H1 (cell line): ENCODE measurements at regions not wholly inside any gene's neighbourhood (a gene's known extent, or its start where the extent isn't known, plus 50 kb on each side); places are given as distances from the start of the nearest gene placed in this dataset.

Experiments
- CTCF ChIA-PET: fragments of 300-600 bp; sonication (Branson Sonifier 250); formaldehyde crosslinking; loops from one replicate; lab custom pipeline; 2021; ENCODE audit not compliant: partially characterized antibody; lab: Charles Lee
- POLR2A ChIA-PET: fragments of 300-600 bp; sonication (Branson Sonifier 250); formaldehyde crosslinking; loops from one replicate; lab custom pipeline; 2021; ENCODE audit warnings: inconsistent platforms; ENCODE audit not compliant: partially characterized antibody; lab: Charles Lee
- DNase-seq, 2 experiments: peaks; one replicate each; pipeline versions ENCODE4 v3.0.0 to v3.0.0-alpha.2; 2010 to 2022; ENCODE audit warnings: low spot score in 2 of 2, low read depth in 1 of 2, mixed read lengths in 1 of 2
- FAIRE-seq: peaks from 2 replicates; lab custom pipeline; 2011; peaks lifted over from hg19 to GRCh38; lab: Jason Lieb, UNC
- H2AFZ ChIP-seq: 2 replicates; pipeline ENCODE4 v1.8.1; 2012; ENCODE audit warnings: low read length, inconsistent platforms
- H2AK5ac ChIP-seq: 2 replicates; pipeline ENCODE4 v1.6.1; 2013; ENCODE audit warnings: low read depth, low read length
- H2BK120ac ChIP-seq: replicated peaks from 2 replicates; pipeline ENCODE3; 2013; ENCODE audit warnings: low read depth, low read length, inconsistent platforms
- H2BK12ac ChIP-seq: 2 replicates; pipeline ENCODE4 v1.6.1; 2013; ENCODE audit warnings: low read depth, low read length
- H2BK15ac ChIP-seq: 2 replicates; pipeline ENCODE4 v1.6.1; 2013; ENCODE audit warnings: low read length
- H2BK20ac ChIP-seq: 2 replicates; pipeline ENCODE4 v1.6.1; 2013; ENCODE audit warnings: low read length
- H2BK5ac ChIP-seq: 2 replicates; pipeline ENCODE4 v1.6.1; 2013; ENCODE audit warnings: low read depth, low read length
- H3K14ac ChIP-seq: 2 replicates; pipeline ENCODE4 v1.6.1; 2013; ENCODE audit warnings: inconsistent platforms; ENCODE audit not compliant: insufficient read length
- H3K18ac ChIP-seq: 2 replicates; pipeline ENCODE4 v1.6.1; 2013; ENCODE audit warnings: low read length; ENCODE audit errors: extremely low read depth
- H3K23ac ChIP-seq: 2 replicates; pipeline ENCODE4 v1.6.1; 2013; ENCODE audit warnings: inconsistent platforms; ENCODE audit not compliant: insufficient read length
- H3K23me2 ChIP-seq: 2 replicates; pipeline ENCODE4 v1.6.1; 2013; ENCODE audit warnings: low read depth, low read length
- H3K27ac ChIP-seq: 2 replicates; pipeline ENCODE4 v1.6.1; 2011; ENCODE audit warnings: low read depth, low read length, inconsistent platforms
- H3K27me3 ChIP-seq, 4 experiments: replicated peaks in 1 of 4; 1 replicate in 1 of 4; 2 replicates in 3 of 4; pipeline versions ENCODE4 v1.6.1 to v1.8.1; 2011 to 2013; ENCODE audit warnings: low read length in 3 of 4, mild to moderate bottlenecking in 3 of 4, inconsistent platforms in 2 of 4, mixed read lengths in 2 of 4, moderate library complexity in 1 of 4; ENCODE audit not compliant: control insufficient read depth in 3 of 4, insufficient read depth in 3 of 4; ENCODE audit errors: extremely low read depth in 1 of 4
- H3K36me3 ChIP-seq, 4 experiments: 2 replicates each; pipeline versions ENCODE4 v1.6.1 to v1.8.1; 2011 to 2013; ENCODE audit warnings: mild to moderate bottlenecking in 4 of 4, low read length in 3 of 4, moderate library complexity in 2 of 4, control low read depth in 1 of 4, inconsistent platforms in 1 of 4; ENCODE audit not compliant: insufficient read depth in 4 of 4, control insufficient read depth in 2 of 4
- H3K4ac ChIP-seq: replicated peaks from 2 replicates; pipeline ENCODE3; 2013; ENCODE audit warnings: low read length, low read depth, mixed read lengths, inconsistent platforms; ENCODE audit not compliant: insufficient read length
- H3K4me1 ChIP-seq, 4 experiments: replicated peaks in 1 of 4; 1 replicate in 1 of 4; 2 replicates in 3 of 4; pipeline versions ENCODE4 v1.6.1 to v1.8.1; 2011 to 2013; ENCODE audit warnings: low read length in 3 of 4, inconsistent platforms in 2 of 4, mixed read lengths in 1 of 4; ENCODE audit not compliant: insufficient read depth in 4 of 4, control insufficient read depth in 3 of 4
- H3K4me2 ChIP-seq, 2 experiments: 2 replicates each; pipeline versions ENCODE4 v1.6.1 to v1.8.1; 2011 to 2013; ENCODE audit warnings: low read depth in 2 of 2, low read length in 2 of 2, control low read depth in 1 of 2, inconsistent platforms in 1 of 2, mild to moderate bottlenecking in 1 of 2; ENCODE audit not compliant: insufficient read depth in 1 of 2
- H3K4me3 ChIP-seq, 4 experiments: fragments of 200-600, 300-600 bp in 1 of 4; sonication (generic), shearing (Covaris generic), sonication (Bioruptor Twin) in 1 of 4; 2 replicates each; pipeline versions ENCODE4 v1.5.1 to v1.8.1; 2011 to 2016; ENCODE audit warnings: low read length in 4 of 4, low read depth in 3 of 4, control low read depth in 2 of 4, inconsistent platforms in 2 of 4, mild to moderate bottlenecking in 2 of 4, mixed read lengths in 1 of 4, moderate library complexity in 1 of 4; ENCODE audit not compliant: insufficient read depth in 2 of 4; ENCODE audit errors: extremely low read depth in 1 of 4
- H3K56ac ChIP-seq: replicated peaks from 2 replicates; pipeline ENCODE3; 2013; ENCODE audit warnings: low read depth, mild to moderate bottlenecking, mixed read lengths, low read length, inconsistent platforms; ENCODE audit not compliant: insufficient read length
- H3K79me1 ChIP-seq: 2 replicates; pipeline ENCODE4 v1.6.1; 2013; ENCODE audit warnings: low read depth, low read length, control low read depth
- H3K79me2 ChIP-seq, 2 experiments: 2 replicates each; pipeline versions ENCODE4 v1.6.1 to v1.8.1; 2012 to 2013; ENCODE audit warnings: low read length in 2 of 2, mild to moderate bottlenecking in 2 of 2, inconsistent platforms in 1 of 2; ENCODE audit not compliant: insufficient read depth in 2 of 2, control insufficient read depth in 1 of 2
- H3K9ac ChIP-seq, 4 experiments: replicated peaks in 1 of 4; 1 replicate in 1 of 4; 2 replicates in 3 of 4; pipeline versions ENCODE4 v1.6.1 to v1.8.1; 2011 to 2013; ENCODE audit warnings: low read depth in 3 of 4, low read length in 3 of 4, control low read depth in 2 of 4, mild to moderate bottlenecking in 2 of 4, moderate library complexity in 2 of 4, inconsistent platforms in 1 of 4; ENCODE audit errors: extremely low read depth in 1 of 4
- H3K9me3 ChIP-seq, 2 experiments: 2 replicates each; pipeline versions ENCODE4 v1.6.1 to v1.8.1; 2012 to 2013; ENCODE audit warnings: mild to moderate bottlenecking in 2 of 2, moderate library complexity in 2 of 2, control low read depth in 1 of 2, inconsistent platforms in 1 of 2, low read depth in 1 of 2, low read length in 1 of 2, mixed read lengths in 1 of 2; ENCODE audit not compliant: insufficient read depth in 2 of 2
- H4K20me1 ChIP-seq, 2 experiments: replicated peaks in 1 of 2; 2 replicates each; pipeline versions ENCODE3 to v1.8.1; 2011 to 2013; ENCODE audit warnings: inconsistent platforms in 2 of 2, low read length in 2 of 2, mild to moderate bottlenecking in 1 of 2; ENCODE audit not compliant: insufficient read depth in 2 of 2, control insufficient read depth in 1 of 2
- H4K5ac ChIP-seq: 2 replicates; pipeline ENCODE4 v1.6.1; 2013; ENCODE audit warnings: low read length, low read depth, mixed read lengths, inconsistent platforms; ENCODE audit not compliant: insufficient read length
- H4K8ac ChIP-seq: 2 replicates; pipeline ENCODE4 v1.8.0; 2013; ENCODE audit warnings: mild to moderate bottlenecking, moderate library complexity, low read length, inconsistent platforms; ENCODE audit not compliant: insufficient read depth; ENCODE audit errors: extremely low read depth
- H4K91ac ChIP-seq: replicated peaks from 2 replicates; pipeline ENCODE3; 2013; ENCODE audit warnings: low read length, mixed read lengths, inconsistent platforms; ENCODE audit not compliant: insufficient read length
- BCL11A ChIP-seq, 2 experiments: IDR thresholded peaks; one replicate each; pipeline ENCODE4 v1.6.1; 2011; ENCODE audit warnings: low read depth in 2 of 2, low read length in 2 of 2, mild to moderate bottlenecking in 2 of 2
- CREB1 ChIP-seq: IDR thresholded peaks from 2 replicates; pipeline ENCODE4 v1.6.1; 2012; ENCODE audit warnings: inconsistent platforms
- CTBP2 ChIP-seq: IDR thresholded peaks from 2 replicates; pipeline ENCODE4 v1.7.0; 2011; ENCODE audit warnings: borderline replicate concordance, mild to moderate bottlenecking, moderate library complexity, mixed read lengths, low read length; ENCODE audit not compliant: insufficient read depth, insufficient read length
- EP300 ChIP-seq, 2 experiments: IDR thresholded peaks; 1 replicate in 1 of 2; 2 replicates in 1 of 2; pipeline ENCODE4 v1.6.1; 2011 to 2012; ENCODE audit warnings: low read depth in 2 of 2, low read length in 2 of 2, mild to moderate bottlenecking in 2 of 2, borderline replicate concordance in 1 of 2, inconsistent platforms in 1 of 2, moderate library complexity in 1 of 2
- EZH2 ChIP-seq: fragments of 200-600 bp; sonication (generic); IDR thresholded peaks from 2 replicates; pipeline ENCODE4 v1.7.1; 2012; ENCODE audit warnings: low read depth, mild to moderate bottlenecking, moderate library complexity, low read length, inconsistent platforms; ENCODE audit not compliant: severe bottlenecking
- JUND ChIP-seq: IDR thresholded peaks from 2 replicates; pipeline ENCODE4 v1.6.1; 2011; ENCODE audit warnings: mild to moderate bottlenecking, improper control_type of control experiment, low read length
- POLR2A ChIP-seq, 2 experiments: IDR thresholded peaks; 1 replicate in 1 of 2; 2 replicates in 1 of 2; pipeline ENCODE4 v1.6.1; 2011; ENCODE audit warnings: low read depth in 2 of 2, low read length in 2 of 2, mild to moderate bottlenecking in 2 of 2; ENCODE audit errors: control extremely low read depth in 1 of 2
- POU5F1 ChIP-seq: IDR thresholded peaks from 2 replicates; pipeline ENCODE4 v1.6.1; 2011; ENCODE audit warnings: low read depth, mild to moderate bottlenecking, low read length, moderate library complexity
- RAD21 ChIP-seq, 2 experiments: IDR thresholded peaks in 1 of 2; conservative IDR thresholded peaks in 1 of 2; 2 replicates each; pipeline ENCODE4 v1.6.1; 2011; ENCODE audit warnings: low read depth in 2 of 2, low read length in 2 of 2, improper control_type of control experiment in 1 of 2, inconsistent platforms in 1 of 2, mild to moderate bottlenecking in 1 of 2, moderate library complexity in 1 of 2
- SUZ12 ChIP-seq: fragments of 200-600 bp; sonication (generic); IDR thresholded peaks from 2 replicates; pipeline ENCODE4 v1.6.1; 2012; ENCODE audit warnings: mild to moderate bottlenecking, inconsistent platforms, low read length, moderate library complexity, mixed read lengths
- TAF7 ChIP-seq: optimal IDR thresholded peaks from 2 replicates; pipeline ENCODE3; 2011; ENCODE audit warnings: low read depth, mild to moderate bottlenecking, inconsistent platforms, low read length, moderate library complexity, borderline replicate concordance
- WGBS, 2 experiments: shearing (Covaris generic) in 1 of 2; methylation state at CpG; one replicate each; pipeline versions ENCODE4 v1.1.6 to v1.1.7; 2013 to 2015; ENCODE audit warnings: low lambda C conversion rate in 2 of 2, mixed read lengths in 2 of 2, inconsistent platforms in 1 of 2, low coverage in 1 of 2, missing lambda C conversion rate in 1 of 2; ENCODE audit not compliant: insufficient replicate concordance in 2 of 2, insufficient coverage in 1 of 2, insufficient read length in 1 of 2; ENCODE audit errors: extremely low coverage in 1 of 2, missing lambda C conversion rate in 1 of 2; 5-methylcytosine and 5-hydroxymethylcytosine counted together
- TF ChIP-seq, protein P1 (sequence below), 3 experiments: IDR thresholded peaks; 1 replicate in 2 of 3; 2 replicates in 1 of 3; pipeline versions ENCODE4 v1.5.1 to v1.6.1; 2011; ENCODE audit warnings: low read length in 3 of 3, mild to moderate bottlenecking in 3 of 3, inconsistent platforms in 2 of 3, low read depth in 1 of 3, moderate library complexity in 1 of 3; ENCODE audit not compliant: insufficient read depth in 1 of 3; ENCODE audit errors: control extremely low read depth in 1 of 3

DNA sequence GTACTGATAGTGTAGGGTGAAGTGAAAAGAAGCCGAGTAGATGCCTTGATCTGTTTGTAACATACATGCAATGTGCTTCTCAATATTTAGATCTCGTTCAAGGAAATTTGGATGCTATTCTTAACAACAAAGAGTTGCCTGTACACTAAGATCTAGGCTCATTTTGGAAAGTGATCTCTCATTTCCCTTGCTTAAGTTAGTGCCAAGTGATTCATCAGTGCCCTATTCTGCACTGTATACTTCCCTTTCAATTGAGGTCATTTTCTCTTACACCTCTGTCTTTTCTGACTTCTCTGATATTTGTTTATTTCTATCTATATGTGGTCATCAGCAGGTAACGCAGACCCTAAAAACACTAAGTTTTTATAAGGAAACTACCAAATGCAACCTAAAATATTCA is 528.6 kb upstream of the PTPRD start:
- Histone ChIP-seq H3K4me2 (no peak overlapping the region), H4K20me1 (no peaks in the 10 kb centered on the region), H4K5ac (no peak overlapping the region), H3K56ac (no peak overlapping the region), H2BK120ac (no peak overlapping the region), H2BK20ac (no peak overlapping the region), H2AK5ac (no peak overlapping the region), H2BK12ac (no peak overlapping the region), H3K4me3 (no peak overlapping the region), H2BK15ac (no peak overlapping the region), H3K14ac (no peak overlapping the region), H3K36me3 (no peaks in the 10 kb centered on the region), H3K27me3 (no peaks in the 10 kb centered on the region), H3K9ac (no peak overlapping the region), H2AFZ (no peak overlapping the region), H3K23ac (no peak overlapping the region), H4K91ac (no peak overlapping the region), H2BK5ac (no peak overlapping the region), H3K18ac (no peak overlapping the region), H3K23me2 (no peaks in the 10 kb centered on the region), H3K9me3 (no peaks in the 10 kb centered on the region), H3K79me2 (no peaks in the 10 kb centered on the region), H3K27ac (no peak overlapping the region), H4K8ac (no peak overlapping the region), H3K4ac (no peak overlapping the region), H3K79me1 (no peaks in the 10 kb centered on the region), H3K4me1 (no peaks in the 10 kb centered on the region)
- FAIRE-seq (no peak), DNase-seq (no peak)
- CTCF ChIA-PET: no interaction called here
- POLR2A ChIA-PET: no interaction called here
- 89% methylated on average over 3 of the region's 3 CpGs; no CpG with 5 or more reads in 1 of the 2 experiments for WGBS, 2 experiments
- no peak for TF ChIP-seq RAD21 (IDR thresholded peaks at IDR 0.05 in 1 of 2, conservative IDR thresholded peaks at IDR 0.05 in 1 of 2; ENCODE audit: low read depth in 2 of 2, low read length in 2 of 2)
- no peak for TF ChIP-seq CTBP2
- no peak for TF ChIP-seq CREB1
- TF ChIP-seq JUND: no peak
- no peak for TF ChIP-seq BCL11A (IDR thresholded peaks at IDR 0.05; ENCODE audit: low read depth in 2 of 2, low read length in 2 of 2)
- TF ChIP-seq POLR2A (IDR thresholded peaks at IDR 0.05; ENCODE audit: control extremely low read depth in 1 of 2, low read depth in 2 of 2, low read length in 2 of 2): no peak
- no peak for TF ChIP-seq SUZ12
- TF ChIP-seq TAF7: no peak
- no peak for TF ChIP-seq EZH2
- no peak for TF ChIP-seq EP300 (IDR thresholded peaks at IDR 0.05; ENCODE audit: borderline replicate concordance in 1 of 2, low read depth in 2 of 2, low read length in 2 of 2)
- TF ChIP-seq, protein P1, sequence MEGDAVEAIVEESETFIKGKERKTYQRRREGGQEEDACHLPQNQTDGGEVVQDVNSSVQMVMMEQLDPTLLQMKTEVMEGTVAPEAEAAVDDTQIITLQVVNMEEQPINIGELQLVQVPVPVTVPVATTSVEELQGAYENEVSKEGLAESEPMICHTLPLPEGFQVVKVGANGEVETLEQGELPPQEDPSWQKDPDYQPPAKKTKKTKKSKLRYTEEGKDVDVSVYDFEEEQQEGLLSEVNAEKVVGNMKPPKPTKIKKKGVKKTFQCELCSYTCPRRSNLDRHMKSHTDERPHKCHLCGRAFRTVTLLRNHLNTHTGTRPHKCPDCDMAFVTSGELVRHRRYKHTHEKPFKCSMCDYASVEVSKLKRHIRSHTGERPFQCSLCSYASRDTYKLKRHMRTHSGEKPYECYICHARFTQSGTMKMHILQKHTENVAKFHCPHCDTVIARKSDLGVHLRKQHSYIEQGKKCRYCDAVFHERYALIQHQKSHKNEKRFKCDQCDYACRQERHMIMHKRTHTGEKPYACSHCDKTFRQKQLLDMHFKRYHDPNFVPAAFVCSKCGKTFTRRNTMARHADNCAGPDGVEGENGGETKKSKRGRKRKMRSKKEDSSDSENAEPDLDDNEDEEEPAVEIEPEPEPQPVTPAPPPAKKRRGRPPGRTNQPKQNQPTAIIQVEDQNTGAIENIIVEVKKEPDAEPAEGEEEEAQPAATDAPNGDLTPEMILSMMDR (IDR thresholded peaks at IDR 0.05; ENCODE audit: control extremely low read depth in 1 of 3, insufficient read depth in 1 of 3, low read depth in 1 of 3, low read length in 3 of 3): no peak
- TF ChIP-seq POU5F1: no peak
